SK-N-SH treated with all-trans-retinoic acid at 6 μM for 48 hours (cell line): ENCODE measurements at regions not wholly inside any gene's neighbourhood (a gene's known extent, or its start where the extent isn't known, plus 50 kb on each side); places are given as distances from the start of the nearest gene placed in this dataset.

ENCODE experiments used
- ATAC-seq: fragments of 200-7000 bp; cut with Tn5 transposase; 3 replicates; pipeline ENCODE4 v1.9.1; 2020; ENCODE audit warnings: mild to moderate bottlenecking, moderate library complexity
- ARNTL ChIP-seq: fragments of 450-650 bp; formaldehyde crosslinking; IDR thresholded peaks from 2 replicates; pipeline ENCODE4 v1.5.0; 2020; ENCODE audit warnings: low read depth, mild to moderate bottlenecking, moderate library complexity, borderline replicate concordance
- BACH2 ChIP-seq: fragments of 250-450 bp; sonication (Bioruptor Pico); IDR thresholded peaks from 2 replicates; pipeline ENCODE4 v1.9.0; 2021; ENCODE audit warnings: mild to moderate bottlenecking, borderline replicate concordance
- CSDC2 ChIP-seq: fragments of 250-450 bp; sonication (Bioruptor Pico); IDR thresholded peaks from 2 replicates; pipeline ENCODE4 v1.5.0; 2020; ENCODE audit warnings: mild to moderate bottlenecking, moderate library complexity
- ESRRG ChIP-seq: fragments of 250-450 bp; sonication (Bioruptor Pico); IDR thresholded peaks from 2 replicates; pipeline ENCODE4 v1.6.1; 2021; ENCODE audit warnings: mild to moderate bottlenecking
- GLIS3 ChIP-seq: fragments of 250-450 bp; sonication (Bioruptor Pico); IDR thresholded peaks from 2 replicates; pipeline ENCODE4 v1.5.0; 2020; ENCODE audit warnings: mild to moderate bottlenecking, moderate library complexity
- ISL1 ChIP-seq: fragments of 250-450 bp; sonication (Bioruptor Pico); IDR thresholded peaks from 2 replicates; pipeline ENCODE4 v2.1.2; 2022; ENCODE audit warnings: mild to moderate bottlenecking, moderate library complexity
- OSR1 ChIP-seq: fragments of 250-450 bp; sonication (Bioruptor Pico); IDR thresholded peaks from 2 replicates; pipeline ENCODE4 v1.8.0; 2022; ENCODE audit warnings: moderate library complexity, mild to moderate bottlenecking, inconsistent platforms
- PATZ1 ChIP-seq: fragments of 250-450 bp; sonication (Bioruptor Pico); IDR thresholded peaks from 2 replicates; pipeline ENCODE4 v1.8.0; 2020; ENCODE audit warnings: mild to moderate bottlenecking, moderate library complexity, borderline replicate concordance
- PPARA ChIP-seq: fragments of 250-450 bp; sonication (Bioruptor Pico); IDR thresholded peaks from 2 replicates; pipeline ENCODE4 v1.5.0; 2020; ENCODE audit warnings: mild to moderate bottlenecking, borderline replicate concordance
- RARB ChIP-seq: fragments of 250-450 bp; sonication (Bioruptor Pico); IDR thresholded peaks from 2 replicates; pipeline ENCODE4 v1.8.0; 2021; ENCODE audit warnings: mild to moderate bottlenecking, moderate library complexity
- TOX ChIP-seq: fragments of 250-450 bp; sonication (Bioruptor Pico); IDR thresholded peaks from 2 replicates; pipeline ENCODE4 v1.8.0; 2021; ENCODE audit warnings: mild to moderate bottlenecking, moderate library complexity, borderline replicate concordance
- ZC3H10 ChIP-seq: fragments of 250-450 bp; sonication (Bioruptor Pico); IDR thresholded peaks from 2 replicates; pipeline ENCODE4 v1.5.1; 2021; ENCODE audit warnings: mild to moderate bottlenecking, moderate library complexity
- ZFP30 ChIP-seq: fragments of 450-650 bp; formaldehyde crosslinking; IDR thresholded peaks from 2 replicates; pipeline ENCODE4 v1.5.0; 2022; ENCODE audit warnings: mild to moderate bottlenecking, moderate library complexity
- ZNF565 ChIP-seq: fragments of 450-650 bp; formaldehyde crosslinking; conservative IDR thresholded peaks from 2 replicates; pipeline ENCODE4 v1.5.0; 2020; ENCODE audit warnings: low read depth, mild to moderate bottlenecking, moderate library complexity
- ZNF70 ChIP-seq: fragments of 450-650 bp; formaldehyde crosslinking; IDR thresholded peaks from 2 replicates; pipeline ENCODE4 v1.5.0; 2020; ENCODE audit warnings: mild to moderate bottlenecking, moderate library complexity
- TF ChIP-seq, protein P1 (sequence below): fragments of 250-450 bp; sonication (Bioruptor Pico); IDR thresholded peaks from 2 replicates; pipeline ENCODE4 v1.5.1; 2021; ENCODE audit warnings: mild to moderate bottlenecking, moderate library complexity
- TF ChIP-seq, protein P2 (sequence below): fragments of 250-450 bp; sonication (Bioruptor Pico); IDR thresholded peaks from 2 replicates; pipeline ENCODE4 v1.8.0; 2021; ENCODE audit warnings: low read depth, mild to moderate bottlenecking, moderate library complexity, borderline replicate concordance
- TF ChIP-seq, protein P3 (sequence below): fragments of 250-450 bp; sonication (Bioruptor Pico); IDR thresholded peaks from 2 replicates; pipeline ENCODE4 v1.5.0; 2020; ENCODE audit warnings: mild to moderate bottlenecking, moderate library complexity

DNA sequence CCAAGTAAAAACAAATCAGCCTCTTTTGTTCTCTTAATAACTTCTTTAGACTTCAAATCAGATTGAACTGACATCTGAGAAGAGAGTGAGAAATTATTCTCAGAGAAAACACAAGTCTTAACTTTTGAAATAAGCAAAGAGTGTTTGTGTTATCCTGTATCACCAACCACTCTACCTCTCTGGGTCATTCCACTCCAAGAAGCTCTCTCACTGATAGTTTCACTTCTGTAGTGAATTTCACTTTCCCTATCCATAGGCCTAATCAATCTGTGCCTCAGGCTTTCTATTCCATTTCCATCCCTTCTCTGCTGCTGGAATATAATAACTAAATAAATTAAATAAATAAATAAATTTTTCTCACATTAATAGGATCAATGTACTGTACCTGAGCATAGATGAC lies 235.0 kb downstream of the HTR1B start:
- ATAC-seq, result no peak
- TF ChIP-seq PPARA (CRISPR knock-in tag) (no peak), GLIS3 (no peak), PATZ1 (CRISPR knock-in tag) (no peak), ZFP30 (no peak), OSR1 (CRISPR knock-in tag) (no peak), BACH2 (CRISPR knock-in tag) (no peak), ZC3H10 (CRISPR knock-in tag) (no peak), RARB (no peak), TOX (no peak), ZNF70 (CRISPR knock-in tag) (no peak), CSDC2 (CRISPR knock-in tag) (no peak)
- TF ChIP-seq, protein P1, sequence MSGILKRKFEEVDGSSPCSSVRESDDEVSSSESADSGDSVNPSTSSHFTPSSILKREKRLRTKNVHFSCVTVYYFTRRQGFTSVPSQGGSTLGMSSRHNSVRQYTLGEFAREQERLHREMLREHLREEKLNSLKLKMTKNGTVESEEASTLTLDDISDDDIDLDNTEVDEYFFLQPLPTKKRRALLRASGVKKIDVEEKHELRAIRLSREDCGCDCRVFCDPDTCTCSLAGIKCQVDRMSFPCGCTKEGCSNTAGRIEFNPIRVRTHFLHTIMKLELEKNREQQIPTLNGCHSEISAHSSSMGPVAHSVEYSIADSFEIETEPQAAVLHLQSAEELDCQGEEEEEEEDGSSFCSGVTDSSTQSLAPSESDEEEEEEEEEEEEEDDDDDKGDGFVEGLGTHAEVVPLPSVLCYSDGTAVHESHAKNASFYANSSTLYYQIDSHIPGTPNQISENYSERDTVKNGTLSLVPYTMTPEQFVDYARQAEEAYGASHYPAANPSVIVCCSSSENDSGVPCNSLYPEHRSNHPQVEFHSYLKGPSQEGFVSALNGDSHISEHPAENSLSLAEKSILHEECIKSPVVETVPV (CRISPR knock-in tag), result no peak
- TF ChIP-seq, protein P2, sequence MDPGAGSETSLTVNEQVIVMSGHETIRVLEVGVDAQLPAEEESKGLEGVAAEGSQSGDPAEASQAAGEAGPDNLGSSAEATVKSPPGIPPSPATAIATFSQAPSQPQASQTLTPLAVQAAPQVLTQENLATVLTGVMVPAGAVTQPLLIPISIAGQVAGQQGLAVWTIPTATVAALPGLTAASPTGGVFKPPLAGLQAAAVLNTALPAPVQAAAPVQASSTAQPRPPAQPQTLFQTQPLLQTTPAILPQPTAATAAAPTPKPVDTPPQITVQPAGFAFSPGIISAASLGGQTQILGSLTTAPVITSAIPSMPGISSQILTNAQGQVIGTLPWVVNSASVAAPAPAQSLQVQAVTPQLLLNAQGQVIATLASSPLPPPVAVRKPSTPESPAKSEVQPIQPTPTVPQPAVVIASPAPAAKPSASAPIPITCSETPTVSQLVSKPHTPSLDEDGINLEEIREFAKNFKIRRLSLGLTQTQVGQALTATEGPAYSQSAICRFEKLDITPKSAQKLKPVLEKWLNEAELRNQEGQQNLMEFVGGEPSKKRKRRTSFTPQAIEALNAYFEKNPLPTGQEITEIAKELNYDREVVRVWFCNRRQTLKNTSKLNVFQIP, result no peak
- TF ChIP-seq, protein P3, sequence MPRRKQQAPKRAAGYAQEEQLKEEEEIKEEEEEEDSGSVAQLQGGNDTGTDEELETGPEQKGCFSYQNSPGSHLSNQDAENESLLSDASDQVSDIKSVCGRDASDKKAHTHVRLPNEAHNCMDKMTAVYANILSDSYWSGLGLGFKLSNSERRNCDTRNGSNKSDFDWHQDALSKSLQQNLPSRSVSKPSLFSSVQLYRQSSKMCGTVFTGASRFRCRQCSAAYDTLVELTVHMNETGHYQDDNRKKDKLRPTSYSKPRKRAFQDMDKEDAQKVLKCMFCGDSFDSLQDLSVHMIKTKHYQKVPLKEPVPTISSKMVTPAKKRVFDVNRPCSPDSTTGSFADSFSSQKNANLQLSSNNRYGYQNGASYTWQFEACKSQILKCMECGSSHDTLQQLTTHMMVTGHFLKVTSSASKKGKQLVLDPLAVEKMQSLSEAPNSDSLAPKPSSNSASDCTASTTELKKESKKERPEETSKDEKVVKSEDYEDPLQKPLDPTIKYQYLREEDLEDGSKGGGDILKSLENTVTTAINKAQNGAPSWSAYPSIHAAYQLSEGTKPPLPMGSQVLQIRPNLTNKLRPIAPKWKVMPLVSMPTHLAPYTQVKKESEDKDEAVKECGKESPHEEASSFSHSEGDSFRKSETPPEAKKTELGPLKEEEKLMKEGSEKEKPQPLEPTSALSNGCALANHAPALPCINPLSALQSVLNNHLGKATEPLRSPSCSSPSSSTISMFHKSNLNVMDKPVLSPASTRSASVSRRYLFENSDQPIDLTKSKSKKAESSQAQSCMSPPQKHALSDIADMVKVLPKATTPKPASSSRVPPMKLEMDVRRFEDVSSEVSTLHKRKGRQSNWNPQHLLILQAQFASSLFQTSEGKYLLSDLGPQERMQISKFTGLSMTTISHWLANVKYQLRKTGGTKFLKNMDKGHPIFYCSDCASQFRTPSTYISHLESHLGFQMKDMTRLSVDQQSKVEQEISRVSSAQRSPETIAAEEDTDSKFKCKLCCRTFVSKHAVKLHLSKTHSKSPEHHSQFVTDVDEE (CRISPR knock-in tag), result no peak

GRCh38 chr6:77217896-77218295 lies 245.4 kb downstream of the HTR1B start:
- ATAC-seq, result no peak
- no peak for TF ChIP-seq PPARA (CRISPR knock-in tag)
- TF ChIP-seq ZNF565 (CRISPR knock-in tag), result no peak
- no peak for TF ChIP-seq CSDC2 (CRISPR knock-in tag)
- no peak for TF ChIP-seq ISL1 (CRISPR knock-in tag)
- no peak for TF ChIP-seq ARNTL (CRISPR knock-in tag)
- no peak for TF ChIP-seq ESRRG (CRISPR knock-in tag)
- TF ChIP-seq GLIS3, result no peak

DNA sequence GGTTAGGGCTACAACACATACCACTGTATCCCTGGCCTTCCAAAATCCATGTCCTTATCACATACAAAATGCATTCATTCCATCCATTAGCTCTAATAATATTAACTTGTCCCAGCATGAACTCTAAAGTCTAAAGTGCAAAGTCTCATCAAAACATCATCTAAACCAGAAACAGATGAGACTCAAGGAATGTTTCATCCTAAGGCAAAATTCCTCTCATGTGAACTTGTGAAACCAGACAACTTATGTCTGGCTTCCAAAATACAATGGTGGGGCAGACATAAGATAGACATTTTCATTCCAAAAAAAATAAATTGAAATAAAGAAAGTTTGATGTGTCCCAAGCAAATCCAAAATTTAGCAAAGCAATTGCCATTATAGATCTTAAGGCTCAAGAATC lies 257.4 kb downstream of the HTR1B start:
- TF ChIP-seq RARB, result no peak
- TF ChIP-seq, protein P1 (CRISPR knock-in tag), result no peak
- TF ChIP-seq ZNF565 (CRISPR knock-in tag), result no peak
- no peak for TF ChIP-seq ZFP30
- no peak for TF ChIP-seq ARNTL (CRISPR knock-in tag)
- no peak for TF ChIP-seq ISL1 (CRISPR knock-in tag)
- TF ChIP-seq, protein P2, result no peak
- TF ChIP-seq CSDC2 (CRISPR knock-in tag), result no peak
- TF ChIP-seq, protein P3 (CRISPR knock-in tag), result no peak
- TF ChIP-seq PATZ1 (CRISPR knock-in tag), result no peak
- no peak for TF ChIP-seq OSR1 (CRISPR knock-in tag)
- no peak for ATAC-seq
